Hypothalamus (tissue), 51 donors: ENCODE measurements at regions not wholly inside any gene's neighbourhood (a gene's known extent, or its start where the extent isn't known, plus 50 kb on each side); places are given as distances from the start of the nearest gene placed in this dataset.
"Not testable (repeated sequence)": the region's sequence is repeated elsewhere in the genome, so short reads cannot be mapped to it uniquely, and the experiment has no call there.

ENCODE experiments used
- DNase-seq, 51 donors: peaks; one replicate each; lab custom pipeline; 2025; lab: John Stamatoyannopoulos, UW

DNA sequence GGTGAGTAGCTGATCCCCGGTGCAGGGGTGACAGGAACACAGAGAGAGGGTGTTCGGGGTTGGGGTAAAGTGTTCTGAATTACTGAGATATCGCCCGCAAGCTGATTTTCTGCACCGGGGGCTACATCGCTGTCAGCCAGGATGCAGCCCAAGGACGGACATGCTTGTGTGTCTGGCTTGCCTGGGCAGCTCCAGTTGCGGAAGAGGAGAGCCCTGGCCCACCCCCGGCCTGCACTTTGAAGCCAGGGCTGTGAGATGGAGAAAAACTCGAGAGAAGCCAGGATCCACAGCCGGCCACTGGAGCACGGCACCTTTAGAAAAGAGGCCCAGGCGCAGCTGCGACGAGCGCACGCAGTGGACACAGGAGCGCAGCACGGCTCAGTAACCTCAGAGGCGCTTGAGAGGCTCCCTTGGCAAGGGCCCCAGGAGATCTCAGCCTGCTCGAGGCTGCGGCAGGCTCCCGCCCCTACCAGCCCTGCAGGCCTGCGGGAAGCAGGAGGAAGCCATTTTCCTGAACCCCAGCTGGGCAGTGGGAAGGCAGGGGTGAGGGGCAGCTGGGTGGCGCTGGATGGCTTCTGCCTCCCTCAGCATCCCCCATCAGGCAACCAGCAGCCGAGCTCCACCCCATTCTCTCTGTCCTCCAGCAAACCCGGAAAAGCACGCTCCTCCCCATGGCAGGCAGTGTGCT is 59.2 kb downstream of the C9orf50 start:
- DNase-seq: peak in 18 of 51 donors; percentile 14 to 51 (median 34)

DNA sequence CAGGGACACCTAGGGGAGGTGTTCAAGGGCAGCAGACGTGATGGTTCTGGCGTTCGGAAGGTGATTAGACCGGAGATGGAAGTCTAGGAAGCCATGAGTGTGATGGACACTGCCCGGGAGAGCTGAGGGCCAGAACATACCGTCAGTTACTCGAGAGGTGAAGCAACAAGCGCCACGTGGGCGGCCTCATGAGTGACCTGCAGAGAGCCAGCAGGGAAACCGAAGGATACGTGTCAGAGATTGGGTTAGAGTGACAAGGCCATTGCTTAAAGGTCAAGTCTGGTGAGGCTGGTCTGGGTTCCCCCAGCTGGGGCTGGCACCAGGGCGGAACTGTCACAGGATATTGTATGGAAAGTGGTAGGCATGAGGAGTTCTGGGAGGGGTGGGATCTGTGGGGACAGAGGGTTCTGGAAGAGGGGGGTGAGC is 60.0 kb downstream of the C9orf50 start:
- no peak for DNase-seq

DNA sequence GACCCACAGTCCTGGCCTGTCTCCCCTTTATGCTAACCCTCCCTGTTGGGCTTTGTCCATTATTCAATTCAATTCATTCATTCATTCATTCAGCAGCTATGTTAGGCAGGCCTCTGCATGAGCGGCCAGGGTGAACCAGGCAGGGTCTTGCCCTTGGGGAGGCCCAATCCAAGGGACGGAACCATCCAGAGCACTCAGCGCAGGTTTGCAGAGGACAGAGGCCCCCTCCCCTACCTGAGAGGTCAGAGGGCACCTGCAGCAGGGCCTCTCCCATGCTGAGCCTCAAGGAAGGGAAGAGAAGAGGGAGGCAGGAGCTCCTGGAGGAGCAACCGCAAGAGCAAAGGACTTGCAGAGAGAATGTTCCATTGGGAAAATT is 61.4 kb downstream of the C9orf50 start:
- no peak for DNase-seq

DNA sequence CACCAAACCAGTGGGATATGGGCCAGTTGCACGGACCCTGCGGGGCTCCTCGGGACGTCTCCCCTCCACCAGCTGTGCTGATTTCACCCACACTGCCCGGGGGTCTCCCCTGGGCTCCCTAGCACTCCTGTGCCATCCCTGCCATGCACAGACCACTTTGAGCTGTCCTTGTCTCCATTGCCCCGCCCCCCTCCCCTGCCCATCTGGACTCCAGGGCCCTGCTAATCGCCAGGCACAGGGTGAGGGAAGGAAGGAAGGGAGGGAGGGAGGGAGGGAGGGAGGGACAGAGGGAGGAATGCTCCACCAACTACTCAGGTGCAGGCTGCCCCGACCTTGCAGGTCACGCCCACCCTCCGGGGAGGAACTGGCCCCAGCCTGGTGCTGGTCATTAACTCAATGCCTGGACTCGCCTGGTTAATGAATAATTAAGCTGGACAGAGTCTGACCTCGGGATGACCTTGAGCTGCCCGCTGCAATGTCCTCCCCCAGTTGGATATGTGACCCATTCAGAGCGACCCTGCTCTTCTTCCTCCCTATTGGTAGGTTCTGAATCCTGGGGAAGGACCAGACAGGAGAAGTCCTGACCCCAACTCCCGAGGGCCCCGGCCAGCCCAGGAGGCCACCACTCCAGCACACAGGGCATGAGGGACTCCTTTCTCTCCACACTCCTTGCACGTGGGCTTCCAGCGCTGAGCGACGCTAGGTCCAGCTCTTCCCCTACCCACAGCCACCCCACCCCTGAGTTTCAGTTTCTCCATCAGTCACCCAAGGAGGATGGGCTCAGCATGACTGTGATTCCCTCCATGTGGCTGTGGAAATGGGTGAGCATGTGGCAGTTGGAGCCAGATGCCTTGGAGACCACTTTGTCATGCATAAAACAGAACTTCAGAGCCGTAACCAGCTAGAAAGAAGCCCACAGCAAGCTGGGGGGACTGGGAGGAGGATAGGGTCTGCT is 62.1 kb downstream of the C9orf50 start:
- no peak for DNase-seq

DNA sequence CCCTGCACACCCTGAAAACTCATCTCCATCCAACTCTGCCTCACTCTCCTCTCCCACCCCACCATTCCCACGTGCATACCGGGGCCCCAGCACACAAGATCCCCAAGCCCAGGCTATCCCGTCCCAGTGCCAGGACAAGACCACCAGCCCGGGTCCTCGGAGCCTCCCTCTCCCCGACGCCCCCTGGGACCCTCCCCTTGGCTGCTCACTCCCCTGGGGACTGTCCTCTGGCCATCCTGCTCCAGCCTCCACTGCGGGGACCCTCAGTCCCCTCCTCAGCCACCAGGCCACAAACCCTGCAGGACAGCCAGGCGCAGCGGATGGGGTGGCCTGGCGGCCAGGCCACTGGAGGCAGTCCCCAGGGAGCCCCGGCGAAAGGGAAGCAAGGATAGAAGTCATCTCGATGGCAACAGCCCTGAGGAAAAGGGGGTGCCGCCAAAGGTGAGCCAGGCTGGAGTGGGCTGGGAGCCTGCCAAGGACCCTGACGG is 62.8 kb downstream of the C9orf50 start:
- no peak for DNase-seq

DNA sequence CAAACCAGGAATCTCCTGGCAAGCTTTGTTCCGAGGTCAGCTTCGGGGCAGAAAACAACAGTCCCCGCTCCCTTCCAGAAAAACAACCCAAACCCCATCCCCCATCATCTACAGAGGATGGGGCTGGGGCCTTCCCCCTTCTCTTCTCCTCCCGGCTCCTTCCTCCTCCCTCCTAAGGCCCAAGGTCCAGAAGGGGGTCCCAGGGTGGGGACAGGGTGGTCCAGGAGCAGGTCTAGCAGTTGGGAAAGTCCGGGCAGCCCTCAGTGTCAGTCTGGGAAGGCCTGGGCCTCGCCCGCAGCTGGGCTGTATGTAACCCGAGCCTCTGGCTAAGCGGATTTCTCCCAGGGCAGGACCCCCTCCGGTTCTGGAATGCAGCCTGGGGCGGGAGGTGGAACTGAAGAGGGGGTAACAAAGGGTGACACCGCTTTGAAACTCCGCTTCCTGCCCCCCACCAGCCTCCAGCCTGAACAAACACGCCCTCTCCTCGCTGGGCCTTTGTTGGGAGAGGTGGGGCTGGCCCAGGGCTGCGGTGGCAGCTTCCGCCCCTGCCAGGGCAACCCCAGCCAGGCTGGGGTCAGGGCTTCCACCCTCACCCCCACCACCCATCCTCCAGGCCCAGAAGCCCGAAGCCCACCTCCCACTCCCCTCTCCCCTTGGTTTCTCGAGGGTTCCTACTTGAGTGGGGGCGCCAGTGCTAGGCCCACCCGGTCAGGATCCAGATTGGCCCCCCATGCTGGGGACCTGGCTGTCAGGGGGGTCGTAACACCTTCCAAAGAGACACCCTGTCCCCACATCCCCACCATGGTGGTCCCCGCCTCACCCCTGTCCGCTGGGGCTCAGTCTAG is 63.5 kb downstream of the C9orf50 start:
- DNase-seq: no peak

DNA sequence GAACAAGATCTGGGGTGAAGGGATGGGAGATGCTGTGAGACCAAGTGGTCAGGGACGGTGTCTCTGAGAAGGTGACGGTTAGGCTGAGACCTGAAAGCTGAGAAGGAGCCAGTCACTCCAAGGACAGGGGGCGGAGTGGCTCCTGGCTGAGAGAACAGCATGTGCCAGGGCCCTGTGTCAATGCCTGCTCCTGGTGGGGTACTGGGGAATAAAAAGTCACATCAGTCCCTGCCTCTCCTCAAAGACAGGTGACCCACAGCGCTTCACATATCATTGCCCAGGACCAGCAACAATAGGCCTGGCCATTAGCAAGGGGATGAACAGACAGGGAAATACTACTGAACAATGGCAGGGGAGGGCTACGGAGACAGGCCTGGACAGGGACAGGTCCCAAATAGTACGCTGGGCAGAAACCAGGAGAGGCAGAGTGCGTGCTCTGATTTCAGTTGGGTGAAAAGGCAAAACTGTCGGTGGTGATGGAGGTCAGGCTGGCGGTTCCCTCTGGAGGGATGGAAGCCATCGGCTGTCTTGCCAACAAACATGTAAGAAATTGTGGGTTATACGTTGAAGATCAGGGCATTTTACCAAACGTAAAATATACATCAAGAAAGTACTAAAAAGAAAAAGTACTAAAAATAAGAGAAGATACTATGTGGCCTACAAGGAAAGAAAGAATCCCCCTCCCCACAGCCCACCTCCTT is 64.3 kb downstream of the C9orf50 start:
- no peak for DNase-seq

DNA sequence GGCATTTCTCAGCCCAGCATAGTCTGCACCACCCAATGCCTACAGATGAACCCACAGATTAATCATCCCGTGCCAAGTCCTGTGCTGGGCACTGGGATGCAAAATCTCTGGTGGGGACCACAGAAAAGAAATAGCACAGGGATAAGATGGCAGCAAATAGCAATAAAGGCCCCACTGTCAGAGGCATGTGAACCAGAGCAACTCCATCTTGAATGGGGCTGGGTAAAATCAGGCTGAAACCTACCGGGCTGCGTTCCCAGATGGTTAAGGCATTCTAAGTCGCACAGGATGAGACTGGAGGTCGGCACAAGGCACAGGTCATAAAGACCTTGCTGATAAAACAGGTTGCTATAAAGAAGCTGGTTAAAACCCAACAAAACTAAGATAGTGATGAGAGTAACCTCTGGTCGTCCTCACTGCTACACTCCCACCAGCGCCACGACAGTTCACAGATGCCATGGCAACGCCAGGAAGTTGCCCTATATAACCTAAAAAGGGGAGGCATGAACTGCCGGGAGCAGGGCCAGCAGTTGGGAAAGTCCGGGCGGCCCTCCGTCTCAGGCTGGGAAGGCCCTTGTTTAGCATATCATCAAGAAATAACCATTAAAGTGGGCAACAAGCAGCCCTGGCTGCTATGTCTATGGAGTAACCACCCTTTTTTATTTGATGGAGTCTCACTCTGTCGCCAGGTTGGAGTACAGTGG is 65.2 kb downstream of the C9orf50 start:
- DNase-seq: peak in 1 of 51 donors; percentile 26

DNA sequence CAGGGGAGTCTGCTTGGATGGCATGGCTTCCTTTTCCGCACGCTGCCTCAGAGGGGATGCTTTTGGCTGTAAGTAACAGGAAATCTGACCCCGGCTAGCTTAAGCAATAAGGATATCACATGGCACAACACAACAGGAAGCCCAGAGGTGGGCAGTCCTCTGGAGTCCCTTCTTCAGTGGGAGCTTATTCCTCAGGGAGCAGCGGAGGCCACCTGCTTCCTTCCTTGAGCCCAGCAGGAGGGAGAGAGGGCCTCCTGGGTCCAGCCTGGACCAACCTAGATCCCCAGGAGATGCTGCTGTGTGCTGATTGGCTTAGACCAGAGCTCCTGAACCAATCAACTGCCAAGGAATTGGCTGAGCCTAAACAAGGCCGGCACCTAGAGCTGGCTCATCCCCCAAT is 66.3 kb downstream of the C9orf50 start:
- peak in 1 of 51 donors; percentile 26 for DNase-seq

DNA sequence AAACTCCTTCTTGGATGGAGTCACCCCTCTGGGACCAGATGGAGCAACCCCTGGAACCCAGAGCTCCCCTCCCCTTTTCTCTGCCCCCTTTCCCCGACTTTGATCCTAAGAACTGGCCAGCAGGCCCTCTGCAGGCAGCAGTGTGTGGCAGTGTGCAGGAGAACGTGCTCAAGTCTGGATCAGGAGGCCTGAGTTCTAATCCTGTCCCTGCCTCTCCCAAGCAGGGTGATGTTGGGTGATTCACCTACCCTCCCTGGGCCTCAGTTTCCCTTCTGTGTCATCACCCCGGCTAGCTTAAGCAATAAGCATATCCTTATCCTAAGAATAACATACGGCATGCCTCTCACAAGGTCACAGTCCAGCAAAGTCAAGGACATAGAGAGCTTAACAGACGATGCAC is 67.6 kb downstream of the C9orf50 start:
- no peak for DNase-seq

DNA sequence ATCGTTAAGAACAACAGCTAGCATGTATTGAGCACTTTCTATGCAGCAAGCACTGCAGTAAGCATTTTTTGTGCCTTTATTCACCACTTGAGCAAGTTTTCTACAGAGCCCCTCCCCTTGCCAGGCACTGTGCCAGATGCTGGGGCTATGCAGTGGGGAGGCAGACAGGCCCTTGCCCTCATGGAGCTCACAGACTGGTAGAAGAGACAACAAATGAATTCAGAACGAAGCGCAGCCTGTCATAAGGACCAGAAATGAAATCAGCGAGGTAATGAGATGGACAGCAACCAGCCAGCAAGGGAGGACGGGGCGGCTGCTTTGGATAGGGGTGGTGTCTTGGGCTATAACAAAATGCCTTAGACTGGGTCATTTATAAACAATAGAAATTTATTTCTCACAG is 68.8 kb downstream of the C9orf50 start:
- DNase-seq: no peak

DNA sequence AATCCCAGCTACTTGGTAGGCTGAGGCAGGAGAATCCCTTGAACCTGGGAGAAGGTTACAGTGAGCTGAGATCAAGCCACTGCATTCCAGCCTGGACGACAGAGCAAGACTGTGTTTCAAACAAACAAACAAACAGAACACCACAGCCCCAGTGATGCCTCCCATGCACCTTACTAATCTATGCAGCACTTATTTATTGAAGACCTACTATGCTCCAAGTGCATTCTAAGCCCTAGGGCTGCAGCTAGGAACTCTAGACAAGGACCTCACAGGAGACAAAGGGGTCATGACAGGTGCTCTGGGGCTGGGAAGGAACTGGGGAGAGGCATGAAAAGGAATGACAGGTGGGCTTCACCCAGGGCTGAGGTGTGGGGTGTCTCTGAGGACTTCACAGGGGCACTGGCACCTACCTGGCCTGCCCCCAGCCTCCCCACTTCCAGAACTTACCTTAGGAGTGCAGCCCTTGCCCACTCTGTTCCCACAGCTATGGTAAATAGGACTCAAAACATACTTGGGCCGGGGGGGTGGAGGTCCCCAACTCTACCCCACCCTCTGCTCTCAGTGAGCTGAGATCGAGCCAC is 69.4 kb downstream of the C9orf50 start:
- no peak for DNase-seq

DNA sequence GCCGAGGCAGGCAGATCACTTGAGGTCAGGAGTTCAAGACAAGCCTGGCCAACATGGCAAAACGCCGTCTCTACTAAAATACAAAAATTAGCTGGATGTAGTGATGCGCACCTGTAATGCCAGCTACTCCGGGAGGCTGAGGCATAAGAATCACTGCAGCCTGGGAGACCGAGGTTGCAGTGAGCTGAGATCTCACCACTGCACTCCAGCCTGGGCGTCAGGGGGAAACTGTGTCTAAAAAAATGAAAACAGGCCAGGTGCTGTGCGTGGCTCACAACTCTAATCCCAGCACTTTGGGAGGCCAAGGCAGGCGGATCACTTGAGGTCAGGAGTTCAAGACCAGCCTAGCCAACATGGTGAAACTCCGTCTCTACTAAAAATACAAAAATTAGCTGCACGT is 69.9 kb downstream of the C9orf50 start:
- DNase-seq: not testable (repeated sequence)

DNA sequence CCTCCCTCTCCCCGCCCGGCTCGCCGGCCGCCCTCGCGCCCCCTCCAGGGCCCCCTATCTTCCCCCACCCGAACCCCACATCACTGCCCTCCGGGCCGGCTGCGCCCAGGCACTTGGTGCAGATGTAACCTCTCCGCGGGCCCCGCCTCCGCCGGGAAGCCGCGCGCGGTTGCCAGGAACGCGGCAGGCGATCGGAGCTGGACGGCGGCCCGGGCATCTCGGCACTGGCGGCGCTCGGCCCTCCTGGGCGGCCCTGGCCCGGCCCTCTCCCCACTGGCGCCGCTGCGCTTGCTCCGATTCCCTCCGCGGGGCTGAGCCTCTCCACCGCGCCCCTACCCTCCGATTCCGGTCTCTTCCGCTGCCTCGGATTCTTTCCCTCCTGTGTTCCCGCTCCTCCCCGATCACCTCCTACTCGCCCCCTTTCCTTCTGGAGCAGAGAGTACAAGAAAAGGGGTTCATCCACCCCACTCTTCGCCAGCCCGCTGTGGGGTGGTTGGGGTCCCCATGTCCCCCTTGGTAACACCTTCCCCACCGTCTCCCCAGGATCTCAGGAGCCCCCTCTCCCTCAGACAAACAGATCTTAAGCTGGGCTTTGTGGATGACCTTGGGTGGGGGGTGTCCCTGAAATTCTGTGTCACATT is 70.6 kb downstream of the C9orf50 start:
- peak in 47 of 51 donors; percentile 43 to 91 (median 77) for DNase-seq

DNA sequence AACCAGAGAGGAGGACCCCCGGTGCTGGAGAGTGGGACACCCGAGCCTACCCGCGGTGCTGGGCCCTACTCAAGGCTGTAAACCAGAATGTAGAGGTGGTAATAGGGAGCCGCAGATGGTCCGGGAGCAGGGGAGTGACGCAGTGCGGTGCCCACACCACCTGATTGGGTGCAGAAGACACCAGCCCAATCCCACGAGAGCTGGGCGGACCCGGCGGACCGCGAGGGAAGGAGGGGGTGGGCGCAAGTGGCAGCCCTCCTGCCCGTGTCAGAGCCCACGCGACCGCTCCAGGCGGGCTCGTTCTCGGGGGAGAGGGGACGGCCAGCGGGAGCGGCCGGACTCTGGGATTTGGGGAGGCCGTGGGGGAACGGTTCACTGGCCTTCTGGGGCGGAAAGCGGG is 71.2 kb downstream of the C9orf50 start:
- peak in 38 of 51 donors; percentile 34 to 86 (median 68) for DNase-seq

DNA sequence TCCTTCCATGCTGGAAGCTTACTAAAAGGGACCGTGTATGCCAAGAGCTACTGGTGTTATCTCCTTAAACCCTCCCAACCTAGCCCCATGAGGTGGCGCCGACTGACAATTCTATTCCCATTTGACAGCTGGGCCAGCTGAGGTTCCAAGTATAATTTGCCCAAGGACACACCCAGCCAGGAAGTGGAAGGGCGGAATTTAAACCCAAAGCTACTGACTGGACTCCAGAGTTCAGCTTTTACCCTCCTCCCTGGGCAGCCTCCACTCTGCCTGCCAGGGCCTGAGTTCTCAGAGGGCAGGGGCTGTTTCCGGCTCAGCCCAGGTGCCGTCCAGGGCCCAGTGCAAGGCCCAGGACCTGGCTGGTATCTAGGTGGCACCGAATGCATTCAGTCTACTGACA is 71.8 kb downstream of the C9orf50 start:
- peak in 1 of 51 donors; percentile 13 for DNase-seq

DNA sequence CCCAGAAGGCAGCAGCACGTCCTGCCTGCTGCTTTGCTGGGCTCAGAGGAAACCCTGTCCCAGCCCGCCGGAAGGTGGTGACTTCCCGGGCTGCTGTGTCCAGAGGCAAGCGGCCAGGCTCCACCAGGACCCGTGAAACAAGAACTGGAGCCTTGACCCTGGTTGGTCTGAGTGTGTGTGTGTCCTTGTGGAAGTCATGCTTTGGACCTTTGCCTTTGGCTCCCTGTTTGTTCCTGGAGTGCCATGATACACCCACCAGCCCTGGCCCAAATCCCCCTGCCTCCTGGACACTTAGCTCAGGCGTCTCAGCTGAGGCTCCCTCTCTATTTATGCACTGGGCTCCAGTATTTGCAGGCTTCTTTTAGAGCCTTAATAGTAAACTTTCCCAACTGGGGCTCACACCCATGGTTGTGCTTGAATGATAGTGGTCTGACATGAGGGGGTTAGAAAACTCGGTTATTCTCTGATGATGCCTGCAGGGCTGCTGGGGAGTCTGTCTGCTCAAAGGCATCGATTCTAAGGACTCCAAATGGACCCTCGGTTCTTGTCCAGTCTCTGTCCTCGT is 72.2 kb downstream of the C9orf50 start:
- DNase-seq: peak in 19 of 51 donors; percentile 10 to 66 (median 35)
